ENCODE measurements at regions not wholly inside any gene's neighbourhood (a gene's known extent, or its start where the extent isn't known, plus 50 kb on each side); places are given as distances from the start of the nearest gene placed in this dataset.
A peak's percentile ranks its signal among the peaks of the same experiment; 100 is the strongest.

DNA sequence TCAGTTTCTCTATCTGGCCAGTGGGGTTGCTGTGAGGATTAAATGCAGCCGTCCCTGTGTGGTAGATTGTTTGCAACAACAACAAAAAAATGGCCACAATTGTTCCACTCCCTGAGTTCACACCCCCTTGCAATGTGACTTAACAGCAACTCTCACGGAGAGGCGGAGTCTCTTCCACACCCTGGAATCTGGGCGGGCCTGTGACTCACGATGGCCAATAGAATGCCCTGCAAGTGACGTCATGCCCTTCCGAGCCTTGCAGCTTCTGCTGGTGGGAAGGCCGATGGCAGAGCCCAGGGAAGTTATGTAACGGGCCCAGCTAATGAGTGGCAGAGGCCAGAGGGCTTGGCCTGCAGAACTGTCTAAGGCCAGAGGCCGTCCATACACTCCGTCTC lies 87.9 kb downstream of the RIPK4 start:
- Histone ChIP-seq H3K9me3 (no peaks in the 10 kb centered on the region), H3K4me3 (no peak overlapping the region), H3K4me1 (peaks cover 0 to 41% (median 25%) of the 10 kb centered on the region in 4 donors), H3K27ac (peak overlapping the region; percentile 58 to 75), H3K36me3 (no peaks in the 10 kb centered on the region), H3K27me3 (no peaks in the 10 kb centered on the region)
- peak; percentile 88 to 97 for DNase-seq
- intact Hi-C loops (cut with DNase I; ENCODE audit: low total_unique reads): loop anchor here (5.0 kb wide), 1 partner anchor 98 kb away; no protein-coding TSS in a partner anchor
- TF ChIP-seq, protein P1, sequence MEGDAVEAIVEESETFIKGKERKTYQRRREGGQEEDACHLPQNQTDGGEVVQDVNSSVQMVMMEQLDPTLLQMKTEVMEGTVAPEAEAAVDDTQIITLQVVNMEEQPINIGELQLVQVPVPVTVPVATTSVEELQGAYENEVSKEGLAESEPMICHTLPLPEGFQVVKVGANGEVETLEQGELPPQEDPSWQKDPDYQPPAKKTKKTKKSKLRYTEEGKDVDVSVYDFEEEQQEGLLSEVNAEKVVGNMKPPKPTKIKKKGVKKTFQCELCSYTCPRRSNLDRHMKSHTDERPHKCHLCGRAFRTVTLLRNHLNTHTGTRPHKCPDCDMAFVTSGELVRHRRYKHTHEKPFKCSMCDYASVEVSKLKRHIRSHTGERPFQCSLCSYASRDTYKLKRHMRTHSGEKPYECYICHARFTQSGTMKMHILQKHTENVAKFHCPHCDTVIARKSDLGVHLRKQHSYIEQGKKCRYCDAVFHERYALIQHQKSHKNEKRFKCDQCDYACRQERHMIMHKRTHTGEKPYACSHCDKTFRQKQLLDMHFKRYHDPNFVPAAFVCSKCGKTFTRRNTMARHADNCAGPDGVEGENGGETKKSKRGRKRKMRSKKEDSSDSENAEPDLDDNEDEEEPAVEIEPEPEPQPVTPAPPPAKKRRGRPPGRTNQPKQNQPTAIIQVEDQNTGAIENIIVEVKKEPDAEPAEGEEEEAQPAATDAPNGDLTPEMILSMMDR (IDR thresholded peaks at IDR 0.05): no peak

DNA sequence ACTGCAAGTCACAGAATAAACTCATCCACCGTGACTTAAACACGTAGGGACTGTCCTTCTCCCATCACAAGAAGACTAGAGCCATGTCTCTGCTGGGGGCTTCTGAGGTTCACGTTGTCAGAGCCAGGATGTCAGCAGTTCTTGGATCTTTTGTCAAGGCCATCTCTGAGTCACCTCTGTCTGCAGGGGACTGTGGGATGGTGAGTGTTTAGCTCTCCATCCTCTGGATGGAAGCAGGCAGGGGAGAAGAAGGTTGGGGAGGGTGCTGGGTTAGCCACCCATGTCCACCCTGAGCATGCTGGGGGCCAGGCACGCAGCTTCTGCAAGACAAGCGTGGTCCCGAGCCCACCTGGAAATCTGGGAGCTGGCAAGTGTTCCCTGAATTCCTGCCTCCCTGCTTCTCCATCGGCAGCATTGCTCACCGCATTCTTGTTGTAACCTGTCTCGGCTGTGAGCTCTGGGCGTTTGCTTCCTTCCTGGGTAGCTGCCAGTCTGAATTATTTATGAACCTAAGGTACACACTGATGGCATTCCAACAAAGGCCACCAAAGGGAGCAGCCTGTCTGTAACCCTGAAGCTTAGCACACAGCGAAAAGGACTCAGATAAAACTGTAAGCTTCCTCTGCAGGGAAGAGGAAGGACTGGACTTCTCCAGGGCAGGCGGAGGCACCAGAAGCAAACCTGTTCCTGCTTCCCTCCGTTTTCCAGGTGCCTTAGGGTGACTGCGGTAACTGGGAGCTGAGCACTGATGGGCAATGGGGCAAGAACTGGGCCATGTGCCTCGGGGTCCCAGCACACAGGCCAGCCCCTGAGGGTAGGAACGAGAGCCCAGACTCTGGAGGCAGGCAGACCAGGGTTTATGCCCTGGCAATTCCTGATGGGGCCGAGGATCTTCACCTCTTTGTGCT lies 88.6 kb downstream of the RIPK4 start:
- Histone ChIP-seq H3K36me3 (no peaks in the 10 kb centered on the region), H3K9me3 (no peaks in the 10 kb centered on the region), H3K27me3 (no peaks in the 10 kb centered on the region), H3K4me1 (peaks cover 0 to 44% (median 28%) of the 10 kb centered on the region in 4 donors), H3K27ac (peak overlapping the region; percentile 58 to 75), H3K4me3 (no peak overlapping the region)
- peak in 1 of 2 donors; percentile 65 for DNase-seq
- intact Hi-C loops (cut with DNase I; ENCODE audit: low total_unique reads): loop anchor here (5.0 kb wide), 1 partner anchor 99 kb away; no protein-coding TSS in a partner anchor
- TF ChIP-seq, protein P1 (IDR thresholded peaks at IDR 0.05): no peak

DNA sequence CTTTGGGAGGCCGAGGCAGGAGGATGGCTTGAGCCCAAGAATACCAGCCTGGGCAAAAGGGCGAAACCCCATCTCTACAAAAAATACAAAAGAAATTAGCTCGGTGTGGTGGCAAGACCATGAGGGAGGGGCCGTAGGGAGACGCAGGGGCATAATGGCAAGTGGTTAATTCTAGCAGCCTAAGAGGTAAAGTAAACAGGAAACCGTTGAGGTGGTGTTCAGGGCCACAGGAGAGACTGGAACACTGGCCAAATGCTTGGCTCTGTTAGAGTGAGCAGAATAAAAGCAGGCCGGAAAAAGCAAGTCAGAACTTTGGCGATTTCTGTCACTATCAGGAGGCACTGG lies 89.2 kb downstream of the RIPK4 start:
- peak overlapping the region in 1 of 2 donors; percentile 75 for H3K27ac ChIP-seq
- H3K4me1 ChIP-seq: peaks cover 0 to 44% (median 30%) of the 10 kb centered on the region in 4 donors
- TF ChIP-seq, protein P1 (IDR thresholded peaks at IDR 0.05): no peak
- no peaks in the 10 kb centered on the region for H3K36me3 ChIP-seq
- H3K27me3 ChIP-seq: no peaks in the 10 kb centered on the region
- DNase-seq: peak in 1 of 2 donors; percentile 25
- H3K9me3 ChIP-seq: no peaks in the 10 kb centered on the region
- H3K4me3 ChIP-seq: no peak overlapping the region
- intact Hi-C loops (cut with DNase I; ENCODE audit: low total_unique reads): loop anchor here (5.0 kb wide), 1 partner anchor 100 kb away; no protein-coding TSS in a partner anchor

DNA sequence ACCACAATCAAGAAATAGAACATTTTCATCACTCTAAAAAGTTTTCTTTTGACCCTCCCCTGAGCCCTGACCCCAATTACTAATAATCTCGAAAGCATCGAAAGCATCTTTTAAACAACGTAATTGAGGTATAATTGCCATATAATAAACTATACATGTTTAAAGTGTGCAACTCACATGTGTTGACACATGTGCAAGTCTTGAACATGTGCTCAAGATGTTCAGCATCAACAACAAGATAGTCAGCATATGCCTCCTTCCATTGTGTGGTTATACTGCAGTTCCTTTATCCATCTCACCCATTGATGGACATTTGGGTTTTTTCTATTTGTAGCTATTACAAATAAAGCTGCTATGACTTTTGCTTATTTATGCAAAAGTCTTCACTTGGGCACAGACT lies 90.7 kb downstream of the RIPK4 start:
- DNase-seq: no peak
- no peak overlapping the region for H3K4me3 ChIP-seq
- no peaks in the 10 kb centered on the region for H3K36me3 ChIP-seq
- H3K4me1 ChIP-seq: peaks cover 0 to 44% (median 30%) of the 10 kb centered on the region in 4 donors
- no peaks in the 10 kb centered on the region for H3K27me3 ChIP-seq
- no peak overlapping the region for H3K27ac ChIP-seq
- TF ChIP-seq, protein P1 (IDR thresholded peaks at IDR 0.05): no peak
- intact Hi-C loops (cut with DNase I; ENCODE audit: low total_unique reads): loop anchor here (5.0 kb wide), 1 partner anchor 101 kb away; no protein-coding TSS in a partner anchor
- no peaks in the 10 kb centered on the region for H3K9me3 ChIP-seq

DNA sequence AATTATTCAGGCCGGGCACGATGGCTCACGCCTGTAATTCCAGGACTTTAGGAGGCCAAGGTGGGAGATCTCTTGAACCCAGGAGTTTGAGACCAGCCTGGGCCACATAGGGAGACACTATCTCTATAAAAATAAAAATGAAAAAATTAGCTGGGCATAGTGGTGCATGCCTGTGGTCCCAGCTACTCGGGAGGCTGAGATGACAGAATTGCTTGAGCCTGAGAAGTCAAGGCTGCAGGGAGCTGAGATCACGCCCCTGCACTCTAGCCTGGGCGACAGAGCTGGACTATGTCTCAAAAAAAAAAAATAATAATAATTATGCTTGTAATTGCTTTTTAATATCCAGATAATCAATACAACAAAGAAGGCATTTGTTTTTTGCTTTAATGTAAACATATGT lies 91.3 kb downstream of the RIPK4 start:
- peaks cover 0 to 41% (median 28%) of the 10 kb centered on the region in 4 donors for H3K4me1 ChIP-seq
- no peaks in the 10 kb centered on the region for H3K27me3 ChIP-seq
- no peaks in the 10 kb centered on the region for H3K36me3 ChIP-seq
- peak in 1 of 2 donors; percentile 9 for DNase-seq
- TF ChIP-seq, protein P1 (IDR thresholded peaks at IDR 0.05): no peak
- no peak overlapping the region for H3K4me3 ChIP-seq
- H3K27ac ChIP-seq: peak overlapping the region in 1 of 2 donors; percentile 4
- intact Hi-C loops (cut with DNase I; ENCODE audit: low total_unique reads): loop anchor here (5.0 kb wide), 1 partner anchor 102 kb away; no protein-coding TSS in a partner anchor
- no peaks in the 10 kb centered on the region for H3K9me3 ChIP-seq
